ENCODE measurements at regions not wholly inside any gene's neighbourhood (a gene's known extent, or its start where the extent isn't known, plus 50 kb on each side); places are given as distances from the start of the nearest gene placed in this dataset.
"Not testable (repeated sequence)": the region's sequence is repeated elsewhere in the genome, so short reads cannot be mapped to it uniquely, and the experiment has no call there.

DNA sequence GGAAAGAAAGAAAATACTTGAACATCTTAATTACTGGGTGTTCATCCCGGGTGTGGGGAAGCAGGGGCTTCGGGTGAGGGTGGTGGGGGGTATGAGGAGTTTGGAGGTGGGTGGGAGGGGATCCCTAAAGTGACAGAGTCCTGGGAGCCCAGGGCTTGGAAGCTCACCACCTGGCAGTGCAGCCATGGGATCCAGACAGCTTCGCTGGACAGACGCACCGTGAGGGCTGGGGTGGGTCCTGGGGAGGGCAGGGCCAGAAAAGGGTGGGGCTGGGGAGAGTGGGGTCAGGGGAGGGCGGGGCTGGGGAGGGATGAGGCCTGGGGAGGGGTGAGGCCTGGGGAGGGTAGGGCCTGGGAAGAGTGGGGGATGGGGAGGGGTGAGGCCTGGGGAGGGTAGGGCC lies 127.5 kb upstream of the LPCAT1 start:
- no peak for FAIRE-seq

DNA sequence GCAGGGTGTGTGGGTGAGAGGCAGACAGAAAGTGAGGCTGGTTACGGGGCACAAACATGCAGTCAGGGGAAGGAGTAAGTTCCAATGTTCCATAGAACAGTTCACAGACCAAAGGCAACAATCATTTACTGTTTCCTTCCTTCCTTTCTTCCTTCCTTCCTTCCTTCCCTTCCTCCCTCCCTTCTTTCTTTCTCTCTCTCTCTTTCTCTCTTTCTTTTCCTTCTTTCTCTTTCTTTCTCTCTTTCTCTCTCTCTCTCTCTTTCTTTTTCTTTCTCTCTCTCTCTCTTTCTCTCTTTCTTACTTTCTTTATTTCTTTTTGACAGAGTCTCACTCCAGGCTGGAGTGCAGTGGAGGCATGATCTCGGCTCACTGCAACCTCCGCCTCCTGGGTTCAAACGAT lies 125.8 kb upstream of the LPCAT1 start:
- FAIRE-seq = no peak

DNA sequence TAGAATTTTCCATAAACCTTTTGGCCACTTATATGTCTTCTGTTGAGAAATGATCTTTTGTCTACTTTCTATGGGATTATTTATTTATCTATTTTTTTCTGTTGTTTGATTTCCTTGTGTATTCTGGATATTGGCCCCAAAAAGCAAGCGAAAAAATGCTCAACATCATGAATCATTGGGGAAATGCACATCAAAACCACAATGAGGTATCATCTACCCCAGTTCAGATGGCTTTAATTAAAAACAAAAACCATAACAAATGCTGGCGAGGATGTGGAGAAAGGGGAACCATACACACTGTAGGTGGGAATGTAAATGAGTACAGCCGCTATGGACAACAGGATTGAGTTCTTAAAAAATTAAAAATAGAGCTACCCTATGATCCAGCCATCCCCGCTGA lies 125.0 kb upstream of the LPCAT1 start:
- no peak for FAIRE-seq

DNA sequence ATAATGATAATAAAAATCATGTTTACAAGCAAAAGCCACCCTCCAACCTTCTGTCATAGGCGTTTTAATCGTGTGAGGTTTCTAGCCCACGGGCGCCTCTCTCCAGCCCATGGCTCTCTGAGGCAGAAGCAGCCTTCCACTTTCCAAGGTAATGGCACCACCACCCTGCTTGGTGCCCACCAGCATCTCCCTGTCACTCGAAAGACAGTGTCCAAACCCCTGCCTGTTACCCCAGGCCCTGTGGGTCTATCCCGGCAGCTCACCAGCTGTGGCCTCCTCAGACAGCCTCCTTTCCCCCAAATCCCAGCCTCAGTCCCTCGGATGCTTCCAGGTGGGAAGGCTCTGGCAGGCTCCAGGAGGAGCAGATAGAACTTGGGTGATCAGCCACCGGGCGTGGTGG lies 123.8 kb upstream of the LPCAT1 start:
- FAIRE-seq = no peak

DNA sequence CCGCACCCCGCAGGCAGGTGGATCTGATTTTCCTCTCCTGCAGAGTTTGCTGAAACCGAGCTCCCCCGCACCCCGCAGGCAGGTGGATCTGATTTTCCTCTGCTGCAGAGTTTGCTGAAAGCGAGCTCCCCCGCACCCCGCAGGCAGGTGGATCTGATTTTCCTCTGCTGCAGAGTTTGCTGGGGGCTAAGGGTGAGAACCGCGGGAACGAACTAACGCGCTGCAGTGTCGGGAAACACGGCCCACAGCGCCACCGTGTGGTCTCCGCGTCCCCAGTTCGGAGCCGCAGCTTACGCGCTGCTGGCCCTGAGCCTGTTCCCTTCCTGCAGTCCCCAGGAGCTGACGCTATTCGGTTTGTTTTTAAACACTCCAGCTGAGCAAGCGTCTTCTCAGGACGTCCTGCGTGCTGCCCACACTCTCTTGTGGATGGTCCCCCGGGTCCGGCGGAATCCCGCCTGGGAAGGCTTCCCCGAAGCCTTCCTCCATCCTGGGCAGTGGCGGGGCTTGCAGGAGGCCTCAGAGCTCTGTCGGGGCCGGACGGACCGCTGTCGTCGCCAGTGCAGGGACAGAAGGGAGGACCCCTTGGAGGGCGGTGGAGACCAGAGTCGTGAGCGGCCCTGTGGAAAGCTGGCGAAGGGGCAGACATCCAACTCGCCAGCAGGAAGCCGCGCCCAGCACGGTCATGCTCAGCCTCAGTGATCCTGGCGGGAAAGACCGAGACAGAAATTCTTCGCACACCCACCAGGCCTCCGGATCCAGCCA lies 121.2 kb upstream of the LPCAT1 start:
- no peak for FAIRE-seq

DNA sequence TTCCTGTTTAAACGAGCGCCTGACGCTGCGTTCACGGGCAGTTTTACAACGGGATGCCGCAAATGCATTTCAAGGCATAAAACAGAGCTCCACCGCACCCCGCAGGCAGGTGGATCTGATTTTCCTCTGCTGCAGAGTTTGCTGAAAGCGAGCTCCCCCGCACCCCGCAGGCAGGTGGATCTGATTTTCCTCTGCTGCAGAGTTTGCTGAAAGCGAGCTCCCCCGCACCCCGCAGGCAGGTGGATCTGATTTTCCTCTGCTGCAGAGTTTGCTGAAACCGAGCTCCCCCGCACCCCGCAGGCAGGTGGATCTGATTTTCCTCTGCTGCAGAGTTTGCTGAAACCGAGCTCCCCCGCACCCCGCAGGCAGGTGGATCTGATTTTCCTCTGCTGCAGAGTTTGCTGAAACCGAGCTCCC lies 120.6 kb upstream of the LPCAT1 start:
- FAIRE-seq = not testable (repeated sequence)

DNA sequence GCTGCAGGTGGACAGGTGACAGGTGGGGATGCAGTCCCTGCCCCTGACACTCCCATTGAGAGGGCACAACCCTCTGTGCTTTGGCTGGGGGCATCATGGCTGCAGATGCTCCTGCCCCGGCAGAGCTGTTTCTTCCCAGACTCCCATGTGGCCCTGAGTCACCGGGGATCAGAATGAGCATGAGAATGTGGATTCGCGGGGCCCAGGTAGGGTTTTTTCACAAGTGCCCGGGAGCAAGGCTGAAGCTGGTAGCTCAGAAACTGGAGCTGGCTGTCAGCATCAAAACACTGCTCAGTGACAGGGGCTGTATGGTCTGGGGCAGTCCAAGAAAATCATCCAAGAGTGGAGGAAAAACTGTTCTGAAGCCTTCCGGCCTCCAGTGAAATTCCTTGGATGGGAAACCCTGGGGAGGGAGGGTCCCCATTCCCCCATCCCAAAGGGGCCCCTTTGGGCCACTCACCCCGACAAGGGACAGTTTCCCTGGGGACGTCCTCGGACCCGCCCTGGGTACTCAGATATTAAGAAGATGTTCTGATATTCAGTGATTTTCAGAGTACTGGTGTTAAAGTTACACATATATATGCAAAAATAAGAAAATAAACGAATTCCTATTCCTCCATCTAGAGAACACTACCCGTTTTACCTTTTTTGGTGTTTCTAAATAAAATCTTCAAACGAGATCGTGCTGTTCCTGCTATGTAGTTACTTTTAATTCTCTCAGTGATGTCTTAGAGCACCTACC lies 120.1 kb upstream of the LPCAT1 start:
- FAIRE-seq = no peak

DNA sequence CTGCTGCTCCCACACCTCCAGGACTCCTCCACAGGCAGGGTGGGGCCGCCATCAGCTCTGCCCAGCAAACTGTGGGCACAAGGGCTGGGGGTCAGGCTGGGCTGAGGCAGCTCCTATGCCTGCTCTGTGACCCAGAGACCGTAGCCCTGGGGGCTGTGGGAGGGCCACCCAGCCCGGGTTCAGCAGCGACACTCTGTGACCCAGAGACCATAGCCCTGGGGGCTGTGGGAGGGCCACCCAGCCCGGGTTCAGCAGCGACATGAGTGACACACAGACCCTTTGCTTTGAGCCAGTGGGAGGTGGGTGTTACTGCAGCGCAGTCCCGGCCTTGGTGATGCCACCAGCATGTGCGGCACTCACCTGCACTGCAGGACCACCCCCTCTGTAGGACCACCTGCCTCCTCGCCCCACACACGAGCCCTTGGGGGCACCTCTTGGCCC lies 118.9 kb upstream of the LPCAT1 start:
- FAIRE-seq = no peak

DNA sequence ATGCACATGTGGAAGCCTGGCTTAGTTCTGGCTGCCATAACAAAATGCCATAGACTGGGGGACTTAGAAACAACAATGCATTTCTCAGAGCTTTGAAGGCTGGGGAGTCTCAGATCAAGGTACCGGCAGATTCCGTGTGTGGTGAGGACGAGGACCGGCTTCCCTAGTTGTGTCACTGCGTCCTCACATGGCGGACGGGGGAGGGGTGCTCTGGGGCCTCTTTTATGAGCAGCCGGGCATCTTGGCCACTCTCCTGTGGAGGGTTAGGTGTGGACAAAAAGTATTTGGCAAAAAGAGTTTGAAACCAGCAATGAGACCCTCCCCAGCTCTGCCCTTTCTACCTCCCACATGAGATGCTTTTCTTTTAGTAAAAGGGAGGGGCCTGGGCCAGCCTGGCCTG lies 118.5 kb upstream of the LPCAT1 start:
- FAIRE-seq = no peak

DNA sequence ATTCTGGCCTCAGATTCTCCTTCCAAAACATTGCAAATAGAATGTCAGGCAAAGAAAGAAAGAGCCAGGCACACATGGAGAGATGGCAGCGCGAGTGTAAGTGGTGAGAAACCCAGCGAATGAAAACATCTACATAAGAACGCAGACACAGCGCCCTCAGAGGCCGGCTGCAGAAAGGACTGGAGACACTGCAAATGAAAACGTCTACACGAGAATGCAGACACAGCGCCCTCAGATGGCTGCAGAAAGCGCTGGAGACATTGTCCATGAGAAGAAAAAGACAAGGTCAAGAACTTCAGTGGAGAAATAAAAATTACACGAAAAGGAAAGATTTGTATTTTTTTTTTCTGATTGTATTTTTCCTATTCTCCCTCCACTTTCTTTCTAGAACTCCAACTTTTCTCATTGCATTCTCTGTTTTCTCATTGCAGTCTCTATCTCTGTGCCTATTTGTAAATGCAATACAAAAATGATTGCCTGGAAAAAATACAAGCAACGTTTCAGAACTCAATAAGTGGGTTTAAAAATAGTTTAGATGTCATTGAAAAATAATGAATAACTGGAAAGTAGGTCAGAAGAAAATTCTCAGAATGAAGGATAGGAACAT lies 117.9 kb upstream of the LPCAT1 start:
- FAIRE-seq = peak; percentile 86

DNA sequence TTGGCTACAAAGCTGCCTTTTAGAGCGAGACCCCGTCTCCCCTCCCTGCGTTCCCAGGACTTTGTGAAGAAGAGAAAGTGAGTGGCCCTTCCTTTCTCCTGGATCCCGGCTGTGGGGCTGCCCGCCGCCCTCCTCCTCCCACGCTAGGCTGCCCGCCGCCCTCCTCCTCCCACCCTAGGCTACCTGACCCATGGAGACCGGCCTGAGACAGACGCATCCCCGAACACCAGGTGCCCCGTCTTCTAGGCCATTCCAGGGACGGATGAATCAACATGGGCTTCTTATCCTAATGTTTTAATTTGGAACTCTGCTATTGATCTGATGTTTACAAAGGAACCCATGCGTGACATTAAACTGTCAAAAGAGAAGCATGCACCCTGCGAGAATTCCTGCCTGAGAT lies 117.3 kb upstream of the LPCAT1 start:
- FAIRE-seq = no peak

DNA sequence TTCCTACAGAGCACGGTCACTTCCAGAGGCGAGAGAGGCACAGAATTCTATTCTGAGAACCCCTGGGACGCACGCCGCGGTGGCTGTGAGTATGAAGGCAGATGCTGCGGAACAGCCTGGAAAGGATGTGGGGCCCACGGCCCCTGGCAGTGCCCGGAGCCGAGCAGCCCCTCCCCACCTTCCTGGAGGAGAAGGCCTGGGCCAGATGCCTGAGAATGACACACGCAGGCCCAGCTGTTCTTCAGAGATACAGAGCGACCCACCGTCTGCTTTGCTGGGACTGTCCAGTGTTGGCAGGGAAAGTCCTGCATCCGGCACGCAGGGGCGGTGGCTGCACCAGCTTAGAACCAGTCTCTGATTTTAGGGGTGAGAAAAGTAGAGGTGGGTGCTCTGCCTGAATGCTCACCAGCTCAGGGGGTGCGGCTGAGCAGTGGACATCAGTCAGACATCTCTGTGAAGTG lies 116.7 kb upstream of the LPCAT1 start:
- FAIRE-seq = no peak

DNA sequence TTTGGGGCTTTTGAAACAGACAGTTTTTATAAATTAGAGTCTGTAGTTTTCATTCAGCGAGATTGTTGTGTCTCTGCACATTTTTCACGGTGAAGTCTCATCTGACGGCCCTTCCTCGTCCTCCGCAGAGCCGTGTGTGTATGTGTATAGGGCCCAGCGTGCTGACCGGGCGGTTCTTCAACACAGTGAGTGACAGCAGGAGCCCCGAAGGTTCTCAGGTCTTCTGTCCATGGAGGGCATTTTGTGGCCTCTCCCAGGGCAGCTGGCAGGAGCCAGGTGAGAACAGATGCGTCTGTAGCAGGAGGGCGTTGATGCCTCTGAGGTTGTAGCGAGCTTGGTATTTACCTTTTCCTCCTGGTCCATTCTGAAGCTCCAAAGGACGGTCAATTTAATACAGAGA lies 116.0 kb upstream of the LPCAT1 start:
- FAIRE-seq = no peak

DNA sequence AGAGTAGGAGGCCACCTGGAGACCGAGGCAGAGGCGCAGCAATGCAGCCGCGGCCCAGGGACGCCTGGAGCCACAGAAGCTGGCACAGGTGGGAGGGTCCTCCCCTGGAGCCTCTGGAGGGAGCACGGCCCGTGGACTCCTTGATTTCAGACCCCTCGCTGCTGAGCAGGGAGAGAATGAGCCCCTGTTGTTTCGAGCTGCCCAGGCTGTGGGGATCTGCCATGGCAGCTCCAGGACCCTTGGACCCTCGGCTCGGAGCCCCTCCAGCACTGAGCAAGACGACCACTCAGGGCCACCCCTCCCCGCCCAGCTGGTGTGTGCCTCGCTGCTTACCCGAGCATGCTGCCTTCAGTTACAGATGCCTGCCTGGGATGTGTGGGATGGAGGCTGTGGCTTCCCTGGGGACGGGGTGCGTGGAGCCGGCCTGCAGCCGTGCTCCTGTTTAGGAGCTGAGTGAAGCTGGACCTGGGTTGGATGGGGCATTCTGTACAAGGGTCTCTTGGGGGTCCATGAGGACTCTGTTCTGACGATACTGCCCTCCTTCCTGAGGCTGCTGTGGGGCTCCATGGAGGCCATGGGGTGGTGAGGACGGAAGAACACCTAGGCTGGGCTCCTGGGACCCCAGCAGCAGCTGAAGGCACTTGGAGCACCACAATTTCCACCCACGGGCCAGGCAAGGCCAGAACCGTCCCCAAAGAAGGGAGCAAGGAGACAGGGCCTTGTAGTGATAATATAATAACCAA lies 115.1 kb upstream of the LPCAT1 start:
- no peak for FAIRE-seq

DNA sequence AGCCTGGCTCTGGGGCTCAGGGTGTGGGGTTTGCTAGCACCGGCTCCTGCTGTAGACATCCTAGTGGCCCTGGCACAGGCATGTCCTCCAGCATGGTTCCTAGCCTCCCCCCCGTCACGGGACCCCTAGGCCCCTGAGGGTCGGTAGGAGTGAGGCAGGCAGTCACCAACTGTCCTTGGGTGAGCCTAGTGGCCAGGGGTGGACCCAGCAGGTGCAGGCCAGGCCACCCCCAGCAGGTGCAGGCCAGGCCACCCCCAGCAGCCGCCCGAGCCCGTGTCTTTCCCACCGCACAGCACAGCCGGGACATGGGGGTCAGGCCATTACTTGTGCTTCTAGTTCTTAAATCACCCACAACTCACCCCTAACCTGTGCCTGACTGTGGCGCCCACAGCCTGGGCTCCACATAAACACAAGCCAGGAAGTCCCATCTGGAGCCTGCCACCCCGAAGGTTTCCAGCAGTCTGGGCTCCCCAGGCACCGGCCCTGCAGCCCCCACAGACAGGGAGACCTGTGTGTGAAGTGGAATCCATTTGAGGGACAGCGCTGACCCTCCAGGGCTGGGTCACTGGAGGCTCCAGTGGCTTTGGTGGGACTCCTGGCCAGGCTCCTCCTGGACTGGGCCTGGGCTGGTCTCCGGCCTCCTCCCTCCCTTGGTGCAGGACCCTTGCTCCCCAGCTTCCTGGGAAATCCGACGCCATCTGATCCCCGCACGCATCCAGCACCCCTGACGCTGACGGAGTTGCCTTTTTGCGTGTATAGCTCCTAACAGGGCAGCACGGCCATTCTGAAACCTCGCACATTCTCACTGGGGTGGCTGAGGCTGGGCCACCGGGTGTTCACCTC lies 114.1 kb upstream of the LPCAT1 start:
- no peak for FAIRE-seq

DNA sequence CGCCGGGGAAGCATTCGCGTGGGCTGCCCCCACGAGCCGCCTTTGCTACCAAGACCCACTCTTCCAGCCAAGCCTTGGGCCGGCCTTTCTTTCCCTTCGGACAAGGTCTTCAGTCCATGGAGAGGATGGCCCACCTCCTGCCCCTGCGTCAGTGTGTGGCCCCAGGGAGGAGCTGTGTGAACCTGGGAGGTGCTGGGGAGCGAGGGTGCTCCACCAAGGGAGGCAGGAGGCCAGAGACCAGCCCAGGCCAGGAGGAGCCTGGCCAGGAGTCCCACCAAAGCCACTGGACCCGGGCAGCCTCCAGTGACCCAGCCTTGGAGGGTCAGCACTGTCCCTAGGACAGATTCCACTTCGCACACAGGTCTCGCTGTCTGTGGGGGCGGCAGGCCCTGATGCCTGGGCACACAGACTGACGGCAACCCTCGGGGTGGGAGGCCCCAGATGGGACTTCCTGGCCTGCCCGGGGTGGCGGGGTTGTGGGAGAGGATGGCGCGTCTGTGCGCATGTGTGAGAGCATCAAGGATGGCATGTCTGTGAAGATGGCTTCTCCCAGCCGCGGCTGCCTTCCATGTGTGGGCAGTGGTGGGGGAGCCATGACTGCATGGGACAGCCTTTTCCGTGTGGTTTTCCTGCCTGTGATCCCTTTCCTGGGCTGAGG lies 113.3 kb upstream of the LPCAT1 start:
- no peak for FAIRE-seq

DNA sequence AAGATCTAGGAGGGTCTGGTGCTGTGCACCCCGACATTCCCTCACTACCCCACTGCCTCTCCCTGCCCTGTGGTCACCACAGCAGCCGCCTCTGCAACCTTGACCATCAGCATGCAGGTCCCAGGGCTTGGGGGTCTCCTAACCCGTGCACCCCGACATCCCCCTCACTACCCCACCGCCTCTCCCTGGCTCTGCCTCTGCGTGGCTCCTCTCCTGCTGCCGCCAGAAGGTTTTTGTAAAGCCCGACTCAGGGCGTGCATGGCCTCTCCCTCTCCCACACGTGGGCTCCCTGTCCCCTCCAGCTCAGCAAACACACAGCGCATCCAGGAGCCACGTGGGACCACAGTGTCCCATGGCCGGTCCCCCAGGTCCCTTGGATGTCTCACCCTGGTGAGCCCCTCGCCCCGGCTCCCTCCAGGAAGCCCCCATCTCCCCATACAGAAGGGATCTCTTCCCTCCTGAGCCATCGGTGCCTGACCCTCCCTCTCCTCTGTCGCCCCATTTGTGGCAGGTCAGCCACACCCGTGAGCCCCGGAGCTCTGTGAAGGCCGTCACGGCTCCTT lies 112.5 kb upstream of the LPCAT1 start:
- not testable (repeated sequence) for FAIRE-seq

DNA sequence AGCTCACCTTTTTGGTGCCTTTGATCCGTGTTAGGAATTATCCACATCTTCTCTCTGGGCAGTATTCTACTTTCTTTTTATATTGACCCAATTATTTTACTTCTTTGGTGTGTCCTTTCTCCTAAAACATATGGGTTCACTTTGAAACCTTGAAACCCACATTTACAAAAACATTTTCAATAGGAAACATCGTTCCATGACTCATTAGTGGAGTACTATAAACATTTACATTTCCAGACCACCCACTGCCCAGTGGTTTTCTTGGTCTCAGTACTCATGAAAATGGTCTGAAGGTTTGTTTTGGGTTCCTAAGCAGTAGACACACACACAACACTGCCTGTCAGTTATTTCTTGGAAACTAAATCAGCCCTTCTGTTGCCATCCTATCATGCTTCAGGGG lies 111.7 kb upstream of the LPCAT1 start:
- not testable (repeated sequence) for FAIRE-seq

DNA sequence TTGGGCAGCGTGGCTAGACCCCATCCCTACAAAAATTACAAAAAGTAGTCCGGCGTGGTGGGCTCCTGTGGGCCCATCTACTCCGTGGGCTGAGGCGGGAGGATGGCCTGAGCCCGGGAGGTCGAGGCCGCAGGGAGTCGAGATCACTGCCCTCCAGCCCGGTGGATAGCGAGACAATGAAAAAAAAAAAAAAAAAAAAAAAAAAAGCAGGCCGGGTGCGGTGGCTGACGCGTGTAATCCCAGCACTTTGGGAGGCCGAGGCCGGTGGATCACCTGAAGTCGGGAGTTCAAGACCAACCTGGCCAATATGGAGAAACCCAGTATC lies 110.5 kb upstream of the LPCAT1 start:
- no peak for FAIRE-seq

DNA sequence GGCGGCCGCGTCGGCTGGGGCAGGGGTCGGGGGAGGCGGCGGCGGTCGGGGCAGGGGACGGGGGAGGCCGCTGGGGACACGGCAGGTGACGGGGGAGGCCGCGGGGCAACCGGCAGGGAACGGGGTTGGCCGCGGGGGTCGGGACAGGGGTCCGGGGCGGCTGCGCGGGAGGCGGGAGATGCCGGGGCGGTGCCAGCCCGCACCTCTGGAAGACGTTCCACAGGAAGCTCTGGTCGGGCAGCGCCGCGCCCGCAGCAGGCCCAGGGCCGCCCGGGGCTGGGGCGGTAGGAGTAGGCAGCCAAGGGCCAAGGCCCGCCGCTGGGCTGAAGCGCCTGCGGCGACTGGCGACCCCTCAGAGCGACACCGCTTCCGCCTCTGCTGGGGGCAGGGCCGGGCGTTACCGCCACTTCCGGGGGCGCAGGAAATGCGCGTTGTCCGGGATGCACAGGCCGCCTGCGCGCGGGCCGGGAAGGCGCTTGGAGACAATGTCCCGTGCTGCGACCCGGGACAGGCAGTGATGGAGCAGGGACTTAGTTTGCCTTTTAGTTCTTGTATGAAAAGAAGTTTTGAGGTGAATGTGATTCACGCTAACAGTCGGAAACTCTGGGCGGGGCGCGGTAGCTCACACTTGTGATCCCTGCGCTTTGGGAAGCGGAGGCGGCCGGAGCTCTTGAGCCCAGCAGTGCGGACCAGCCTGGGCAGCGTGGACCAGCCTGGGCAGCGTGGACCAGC lies 110.0 kb upstream of the LPCAT1 start:
- FAIRE-seq = no peak

DNA sequence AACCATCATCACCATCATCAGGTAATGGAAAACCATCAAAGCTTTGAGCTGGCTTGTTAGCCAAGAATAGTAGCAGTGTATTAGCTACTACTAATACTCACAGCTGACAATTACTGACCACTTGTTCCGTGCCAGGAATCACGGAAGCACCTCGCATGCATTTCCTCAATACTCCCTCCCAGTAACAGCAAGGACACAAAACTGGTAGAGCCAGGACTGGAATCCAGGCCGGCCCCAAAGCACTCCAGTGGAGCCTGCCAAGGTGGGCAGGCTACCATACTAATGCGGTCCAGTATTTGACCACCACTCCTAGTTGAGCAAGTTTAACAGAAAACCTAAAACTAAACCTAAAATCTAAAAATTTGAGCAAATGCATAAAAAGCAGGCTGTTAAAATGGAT lies 107.2 kb upstream of the LPCAT1 start:
- not testable (repeated sequence) for FAIRE-seq
